Thyroid gland (tissue), 4 donors: ENCODE measurements at regions not wholly inside any gene's neighbourhood (a gene's known extent, or its start where the extent isn't known, plus 50 kb on each side); places are given as distances from the start of the nearest gene placed in this dataset.

Experiments used
- POLR2A ChIP-seq, 2 donors: fragments of 450-650 bp; IDR thresholded peaks; one replicate each; pipeline ENCODE4 v1.6.1; 2017; ENCODE audit warnings: antibody characterized with exemption in 2 of 2, mild to moderate bottlenecking in 2 of 2, moderate library complexity in 1 of 2
- TF ChIP-seq, protein P1 (sequence below), 6 experiments: fragments of 200-600 bp in 3 of 6; fragments of 450-650 bp in 3 of 6; sonication (generic) in 3 of 6; IDR thresholded peaks; one replicate each; pipeline ENCODE4 v1.5.1; 2016 to 2019; ENCODE audit warnings: antibody characterized with exemption in 6 of 6, mild to moderate bottlenecking in 2 of 6, inconsistent platforms in 1 of 6, moderate library complexity in 1 of 6

- TF ChIP-seq, protein P1, sequence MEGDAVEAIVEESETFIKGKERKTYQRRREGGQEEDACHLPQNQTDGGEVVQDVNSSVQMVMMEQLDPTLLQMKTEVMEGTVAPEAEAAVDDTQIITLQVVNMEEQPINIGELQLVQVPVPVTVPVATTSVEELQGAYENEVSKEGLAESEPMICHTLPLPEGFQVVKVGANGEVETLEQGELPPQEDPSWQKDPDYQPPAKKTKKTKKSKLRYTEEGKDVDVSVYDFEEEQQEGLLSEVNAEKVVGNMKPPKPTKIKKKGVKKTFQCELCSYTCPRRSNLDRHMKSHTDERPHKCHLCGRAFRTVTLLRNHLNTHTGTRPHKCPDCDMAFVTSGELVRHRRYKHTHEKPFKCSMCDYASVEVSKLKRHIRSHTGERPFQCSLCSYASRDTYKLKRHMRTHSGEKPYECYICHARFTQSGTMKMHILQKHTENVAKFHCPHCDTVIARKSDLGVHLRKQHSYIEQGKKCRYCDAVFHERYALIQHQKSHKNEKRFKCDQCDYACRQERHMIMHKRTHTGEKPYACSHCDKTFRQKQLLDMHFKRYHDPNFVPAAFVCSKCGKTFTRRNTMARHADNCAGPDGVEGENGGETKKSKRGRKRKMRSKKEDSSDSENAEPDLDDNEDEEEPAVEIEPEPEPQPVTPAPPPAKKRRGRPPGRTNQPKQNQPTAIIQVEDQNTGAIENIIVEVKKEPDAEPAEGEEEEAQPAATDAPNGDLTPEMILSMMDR (IDR thresholded peaks at IDR 0.05), result no peak
- no peak for TF ChIP-seq POLR2A (IDR thresholded peaks at IDR 0.05)
Measured at GRCh38 chr5:115360046-115360685, 63.7 kb upstream of the CCDC112 start.
